K562 (cell line): ENCODE measurements at regions not wholly inside any gene's neighbourhood (a gene's known extent, or its start where the extent isn't known, plus 50 kb on each side); places are given as distances from the start of the nearest gene placed in this dataset.

Experiments used
- ATAC-seq: fragments of 200-7000 bp; cut with Tn5 transposase; 3 replicates; pipeline ENCODE4 v1.9.1; 2020; ENCODE audit warnings: moderate library complexity
- BruUV-seq: library from RNA; stranded (reverse); fragments of 400-500 nt; replicated peaks from 2 replicates; lab custom pipeline; 2021; lab: Mats Ljungman, UMichigan
- CTCF ChIA-PET: fragments of 300-600 bp; formaldehyde crosslinking; extraction: SDS; loops from one replicate; lab custom pipeline; 2021; ENCODE audit warnings: low intra/inter-chr PET ratio; lab: Yijun Ruan, JAX
- POLR2A ChIA-PET: fragments of 300-600, 350-650 bp; sonication (Branson Sonifier 250); formaldehyde crosslinking; extraction: SDS; loops from one replicate; lab custom pipeline; 2021; ENCODE audit warnings: antibody characterized with exemption, inconsistent platforms; lab: Yijun Ruan, JAX
- DNase-seq, 4 experiments: peaks; one replicate each; pipeline versions ENCODE4 v3.0.0 to v3.0.0-alpha.2; 2011 to 2018; ENCODE audit warnings: low spot score in 3 of 4, mixed read lengths in 3 of 4; ENCODE audit errors: extremely low read depth in 1 of 4
- FAIRE-seq: peaks from 2 replicates; lab custom pipeline; 2011; peaks lifted over from hg19 to GRCh38; lab: Jason Lieb, UNC
- H2AFZ ChIP-seq: 2 replicates; pipeline ENCODE4 v1.6.0; 2011; ENCODE audit warnings: low read depth, low read length, control low read depth, inconsistent platforms
- H3K27ac ChIP-seq: fragments of 200-600 bp; 3 replicates; pipeline ENCODE4 v1.8.0; 2011; ENCODE audit warnings: low read depth, mild to moderate bottlenecking, control low read depth, inconsistent platforms, low read length, moderate library complexity, mixed read lengths; ENCODE audit errors: extremely low read depth
- H3K27me3 ChIP-seq, 2 experiments: fragments of 300-600 bp in 1 of 2; 2 replicates in 1 of 2; 3 replicates in 1 of 2; pipeline versions ENCODE4 v1.6.0 to v1.8.0; 2011; ENCODE audit warnings: inconsistent platforms in 2 of 2, low read length in 2 of 2, mild to moderate bottlenecking in 1 of 2, mixed read lengths in 1 of 2, moderate library complexity in 1 of 2; ENCODE audit not compliant: control insufficient read depth in 2 of 2, insufficient read depth in 2 of 2
- H3K36me3 ChIP-seq: fragments of 300-600 bp; 3 replicates; pipeline ENCODE4 v1.8.0; 2011; ENCODE audit warnings: mild to moderate bottlenecking, low read length, inconsistent platforms; ENCODE audit not compliant: control insufficient read depth, insufficient read depth
- H3K4me1 ChIP-seq, 2 experiments: fragments of 200-600 bp in 1 of 2; replicated peaks in 1 of 2; 2 replicates in 1 of 2; 3 replicates in 1 of 2; pipeline versions ENCODE4 v1.5.1 to v1.8.0; 2011; ENCODE audit warnings: inconsistent platforms in 2 of 2, low read length in 2 of 2, mild to moderate bottlenecking in 1 of 2, mixed read lengths in 1 of 2, moderate library complexity in 1 of 2; ENCODE audit not compliant: control insufficient read depth in 2 of 2, insufficient read depth in 2 of 2
- H3K4me2 ChIP-seq: 2 replicates; pipeline ENCODE4 v1.6.1; 2011; ENCODE audit warnings: low read length, control low read depth, inconsistent platforms, mixed read lengths; ENCODE audit not compliant: insufficient read depth
- H3K4me3 ChIP-seq: fragments of 200-600 bp; sonication (generic), shearing (Covaris generic); 2 replicates; pipeline ENCODE4 v1.5.1; 2016; ENCODE audit warnings: control low read depth, inconsistent platforms
- H3K79me2 ChIP-seq: fragments of 200-600 bp; 3 replicates; pipeline ENCODE4 v1.8.0; 2011; ENCODE audit warnings: low read length, inconsistent platforms; ENCODE audit not compliant: control insufficient read depth, insufficient read depth
- H3K9ac ChIP-seq, 2 experiments: 2 replicates each; pipeline versions ENCODE4 v1.6.0 to v1.6.1; 2011; ENCODE audit warnings: low read depth in 2 of 2, low read length in 2 of 2, control low read depth in 1 of 2, inconsistent platforms in 1 of 2, mild to moderate bottlenecking in 1 of 2, mixed read lengths in 1 of 2; ENCODE audit not compliant: insufficient read depth in 1 of 2
- H3K9me1 ChIP-seq: one replicate; pipeline ENCODE4 v1.6.0; 2011; ENCODE audit warnings: inconsistent platforms, mild to moderate bottlenecking, low read length, moderate library complexity; ENCODE audit not compliant: control insufficient read depth, insufficient read depth
- H3K9me3 ChIP-seq: replicated peaks from 2 replicates; pipeline ENCODE4 v1.5.1; 2011; ENCODE audit warnings: low read depth, low read length, inconsistent platforms; ENCODE audit not compliant: control insufficient read depth, insufficient read depth
- H4K20me1 ChIP-seq: replicated peaks from 2 replicates; pipeline ENCODE4 v1.6.1; 2011; ENCODE audit warnings: low read length, inconsistent platforms, mixed read lengths; ENCODE audit not compliant: control insufficient read depth, insufficient read depth
- EP400 ChIP-seq: fragments of 450-650 bp; IDR thresholded peaks from 2 replicates; pipeline ENCODE4 v1.6.1; 2017; ENCODE audit warnings: antibody characterized with exemption, mild to moderate bottlenecking, moderate library complexity
- GTF2B ChIP-seq: IDR thresholded peaks from 2 replicates; pipeline ENCODE4 v1.6.1; 2011; ENCODE audit not compliant: insufficient read length; ENCODE audit errors: extremely low read depth
- KLF1 ChIP-seq: fragments of 450-650 bp; IDR thresholded peaks from 2 replicates; pipeline ENCODE4 v1.6.1; 2016; ENCODE audit warnings: missing genetic modification characterization, missing compliant biosample characterization
- OTX1 ChIP-seq: fragments of 450-650 bp; formaldehyde crosslinking; IDR thresholded peaks from 2 replicates; pipeline ENCODE4 v1.4.0; 2022; ENCODE audit warnings: mild to moderate bottlenecking
- RBBP5 ChIP-seq: fragments of 200-600 bp; sonication (generic); IDR thresholded peaks from 2 replicates; pipeline ENCODE4 v1.6.1; 2012; ENCODE audit warnings: borderline replicate concordance, mild to moderate bottlenecking, low read length, control low read depth, inconsistent platforms; ENCODE audit not compliant: insufficient read depth, poor library complexity, severe bottlenecking
- TAF15 ChIP-seq: fragments of 200-400 bp; formaldehyde crosslinking; IDR thresholded peaks from 2 replicates; pipeline ENCODE4 v1.6.1; 2017; ENCODE audit warnings: mild to moderate bottlenecking, low read depth, low read length, moderate library complexity
- ZBED1 ChIP-seq: IDR thresholded peaks from 2 replicates; pipeline ENCODE4 v1.6.1; 2014
- ZFP1 ChIP-seq: fragments of 450-650 bp; formaldehyde crosslinking; IDR thresholded peaks from 2 replicates; pipeline ENCODE4 v1.4.0; 2020; ENCODE audit warnings: mild to moderate bottlenecking, mixed read lengths
- ZNF444 ChIP-seq: fragments of 250-450 bp; sonication (Bioruptor Pico); IDR thresholded peaks from 2 replicates; pipeline ENCODE4 v1.4.0; 2020; ENCODE audit warnings: mild to moderate bottlenecking, moderate library complexity
- WGBS: fragments of 100-300 bp; shearing (Covaris generic); methylation state at CpG from one replicate; pipeline ENCODE4 v1.1.6; 2016; ENCODE audit warnings: low coverage, mixed read lengths; ENCODE audit not compliant: insufficient coverage; ENCODE audit errors: missing lambda C conversion rate; 5-methylcytosine and 5-hydroxymethylcytosine counted together
- in situ Hi-C: fragments of 300-500 bp; cut with MboI; formaldehyde crosslinking; loops from 4 replicates; pipeline ENCODE4 v1.15.0; 2018; ENCODE audit warnings: inconsistent platforms, mixed read lengths
- intact Hi-C: fragments of 100-400 bp; cut with micrococcal nuclease; formaldehyde crosslinking; loops from 2 replicates; pipeline ENCODE4 v1.14.2; 2022
- TF ChIP-seq, protein P1 (sequence below): fragments of 250-450 bp; sonication (Bioruptor Pico); IDR thresholded peaks from 2 replicates; pipeline ENCODE4 v1.6.1; 2021; ENCODE audit warnings: mild to moderate bottlenecking
- TF ChIP-seq, protein P2 (sequence below): fragments of 250-450 bp; sonication (Bioruptor Pico); IDR thresholded peaks from 2 replicates; pipeline ENCODE4 v1.4.0; 2020; ENCODE audit warnings: mild to moderate bottlenecking
- TF ChIP-seq, protein P3 (sequence below): fragments of 450-650 bp; formaldehyde crosslinking; IDR thresholded peaks from 2 replicates; pipeline ENCODE4 v1.4.0; 2020; ENCODE audit warnings: mild to moderate bottlenecking, moderate library complexity

DNA sequence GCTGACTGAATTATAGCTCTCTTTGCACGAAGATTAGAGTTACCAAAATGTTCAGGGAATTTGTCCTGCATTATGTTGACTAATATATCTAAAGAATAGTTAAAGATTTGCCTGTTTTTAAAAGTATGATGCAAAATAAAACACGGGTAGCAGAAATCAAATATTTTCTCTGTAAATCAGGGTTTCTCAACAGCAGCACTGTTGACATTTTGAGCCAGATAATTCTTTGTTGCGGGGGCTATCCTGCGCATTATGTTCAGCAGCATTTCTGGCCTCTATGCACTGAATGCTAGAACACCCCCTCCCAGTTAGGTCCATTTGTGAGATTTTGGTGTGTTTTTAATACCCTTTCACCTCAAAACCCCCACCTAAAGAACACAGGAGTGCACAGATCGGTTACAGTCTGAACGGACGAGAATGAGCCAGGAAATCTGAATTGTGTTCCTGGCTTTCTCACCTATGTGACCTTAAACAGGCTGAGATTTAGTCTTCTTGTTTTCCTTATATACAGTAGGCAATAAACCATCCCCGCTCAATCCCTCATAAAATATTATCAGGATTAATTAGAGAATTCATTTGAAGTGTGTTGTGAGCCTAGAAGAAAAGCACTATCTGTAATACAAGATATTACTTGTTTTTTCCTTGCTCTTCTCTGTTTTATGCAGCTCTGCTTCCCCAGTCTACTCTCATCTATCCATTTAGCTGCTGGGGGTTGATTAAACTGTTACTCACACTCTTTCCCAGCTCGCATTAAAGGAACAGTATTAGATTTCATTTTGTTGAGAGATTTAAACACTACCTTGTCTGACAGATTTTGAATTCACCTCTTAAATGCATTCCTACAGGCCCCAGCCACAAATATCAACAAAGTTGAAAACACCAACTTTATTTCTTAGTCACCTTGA lies 247.5 kb upstream of the GOLIM4 start (continued):
- TF ChIP-seq, protein P1, sequence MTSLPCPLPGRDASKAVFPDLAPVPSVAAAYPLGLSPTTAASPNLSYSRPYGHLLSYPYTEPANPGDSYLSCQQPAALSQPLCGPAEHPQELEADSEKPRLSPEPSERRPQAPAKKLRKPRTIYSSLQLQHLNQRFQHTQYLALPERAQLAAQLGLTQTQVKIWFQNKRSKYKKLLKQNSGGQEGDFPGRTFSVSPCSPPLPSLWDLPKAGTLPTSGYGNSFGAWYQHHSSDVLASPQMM (CRISPR knock-in tag) = no peak
- TF ChIP-seq OTX1 (CRISPR knock-in tag) = no peak
- TF ChIP-seq, protein P2, sequence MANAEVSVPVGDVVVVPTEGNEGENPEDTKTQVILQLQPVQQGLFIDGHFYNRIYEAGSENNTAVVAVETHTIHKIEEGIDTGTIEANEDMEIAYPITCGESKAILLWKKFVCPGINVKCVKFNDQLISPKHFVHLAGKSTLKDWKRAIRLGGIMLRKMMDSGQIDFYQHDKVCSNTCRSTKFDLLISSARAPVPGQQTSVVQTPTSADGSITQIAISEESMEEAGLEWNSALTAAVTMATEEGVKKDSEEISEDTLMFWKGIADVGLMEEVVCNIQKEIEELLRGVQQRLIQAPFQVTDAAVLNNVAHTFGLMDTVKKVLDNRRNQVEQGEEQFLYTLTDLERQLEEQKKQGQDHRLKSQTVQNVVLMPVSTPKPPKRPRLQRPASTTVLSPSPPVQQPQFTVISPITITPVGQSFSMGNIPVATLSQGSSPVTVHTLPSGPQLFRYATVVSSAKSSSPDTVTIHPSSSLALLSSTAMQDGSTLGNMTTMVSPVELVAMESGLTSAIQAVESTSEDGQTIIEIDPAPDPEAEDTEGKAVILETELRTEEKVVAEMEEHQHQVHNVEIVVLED = no peak

- Histone ChIP-seq H3K27ac (no peak overlapping the region), H3K9ac (no peak overlapping the region), H3K4me2 (no peak overlapping the region), H4K20me1 (no peaks in the 10 kb centered on the region), H2AFZ (no peak overlapping the region), H3K79me2 (no peaks in the 10 kb centered on the region), H3K9me3 (no peaks in the 10 kb centered on the region), H3K4me1 (no peaks in the 10 kb centered on the region), H3K27me3 (no peaks in the 10 kb centered on the region), H3K36me3 (no peaks in the 10 kb centered on the region), H3K9me1 (no peaks in the 10 kb centered on the region), H3K4me3 (no peak overlapping the region)
- intact Hi-C loops (no loop called here), in situ Hi-C loops (no loop called here)
- no TSS peak for BruUV-seq
- ChIA-PET POLR2A (no interaction called here), CTCF (no interaction called here)
- 4% methylated on average over 2 of the region's 2 CpGs for WGBS
- DNase-seq = no peak
- FAIRE-seq = no peak
- no peak for ATAC-seq
- TF ChIP-seq GTF2B = no peak
- no peak for TF ChIP-seq KLF1 (tag)
- no peak for TF ChIP-seq RBBP5
- no peak for TF ChIP-seq ZFP1
- no peak for TF ChIP-seq ZNF444 (CRISPR knock-in tag)
- TF ChIP-seq ZBED1 = no peak
- TF ChIP-seq TAF15 = no peak
- TF ChIP-seq EP400 = no peak
- TF ChIP-seq, protein P3, sequence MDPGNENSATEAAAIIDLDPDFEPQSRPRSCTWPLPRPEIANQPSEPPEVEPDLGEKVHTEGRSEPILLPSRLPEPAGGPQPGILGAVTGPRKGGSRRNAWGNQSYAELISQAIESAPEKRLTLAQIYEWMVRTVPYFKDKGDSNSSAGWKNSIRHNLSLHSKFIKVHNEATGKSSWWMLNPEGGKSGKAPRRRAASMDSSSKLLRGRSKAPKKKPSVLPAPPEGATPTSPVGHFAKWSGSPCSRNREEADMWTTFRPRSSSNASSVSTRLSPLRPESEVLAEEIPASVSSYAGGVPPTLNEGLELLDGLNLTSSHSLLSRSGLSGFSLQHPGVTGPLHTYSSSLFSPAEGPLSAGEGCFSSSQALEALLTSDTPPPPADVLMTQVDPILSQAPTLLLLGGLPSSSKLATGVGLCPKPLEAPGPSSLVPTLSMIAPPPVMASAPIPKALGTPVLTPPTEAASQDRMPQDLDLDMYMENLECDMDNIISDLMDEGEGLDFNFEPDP (CRISPR knock-in tag) = no peak
These were observed 246.5 kb upstream of the GOLIM4 start for GRCh38 chr3:168341956-168342936.
